Anterior cingulate cortex (tissue), 58 donors: ENCODE measurements at regions not wholly inside any gene's neighbourhood (a gene's known extent, or its start where the extent isn't known, plus 50 kb on each side); places are given as distances from the start of the nearest gene placed in this dataset.
"Not testable (repeated sequence)": the region's sequence is repeated elsewhere in the genome, so short reads cannot be mapped to it uniquely, and the experiment has no call there.

ENCODE experiments used
- DNase-seq, 58 donors: peaks; one replicate each; lab custom pipeline; 2025; lab: John Stamatoyannopoulos, UW

GRCh38 chr4:132076829-132077228 is 1072.3 kb upstream of the PCDH10 start:
- DNase-seq, result no peak

- no peak for DNase-seq
Observed at GRCh38 chr4:132085105-132085504, 1064.0 kb upstream of the PCDH10 start.

- DNase-seq, result no peak
Observed at GRCh38 chr4:132094017-132094416, 1055.1 kb upstream of the PCDH10 start.

GRCh38 chr4:132097041-132097440 is 1052.1 kb upstream of the PCDH10 start:
- DNase-seq, result no peak

- no peak for DNase-seq
Observed at GRCh38 chr4:132101526-132101925, 1047.6 kb upstream of the PCDH10 start.

- DNase-seq, result no peak
Observed at GRCh38 chr4:132108784-132109183, 1040.3 kb upstream of the PCDH10 start.

GRCh38 chr4:132114885-132115284 is 1034.2 kb upstream of the PCDH10 start:
- DNase-seq, result no peak

GRCh38 chr4:132122741-132123140 is 1026.4 kb upstream of the PCDH10 start:
- not testable (repeated sequence) for DNase-seq

GRCh38 chr4:132123870-132124623 is 1025.0 kb upstream of the PCDH10 start:
- DNase-seq, result no peak

- no peak for DNase-seq
Observed at GRCh38 chr4:132124624-132124974, 1024.5 kb upstream of the PCDH10 start.

- DNase-seq, result no peak
Observed at GRCh38 chr4:132125131-132125530, 1024.0 kb upstream of the PCDH10 start.

GRCh38 chr4:132132433-132132832 is 1016.7 kb upstream of the PCDH10 start:
- no peak for DNase-seq

GRCh38 chr4:132169660-132170059 is 979.4 kb upstream of the PCDH10 start:
- no peak for DNase-seq

GRCh38 chr4:132180020-132180427 is 969.1 kb upstream of the PCDH10 start:
- no peak for DNase-seq

GRCh38 chr4:132195176-132195575 is 953.9 kb upstream of the PCDH10 start:
- no peak for DNase-seq

GRCh38 chr4:132203618-132204017 is 945.5 kb upstream of the PCDH10 start:
- DNase-seq, result no peak

- DNase-seq, result no peak
Observed at GRCh38 chr4:132214519-132214918, 934.6 kb upstream of the PCDH10 start.

- no peak for DNase-seq
Observed at GRCh38 chr4:132218406-132218805, 930.7 kb upstream of the PCDH10 start.

GRCh38 chr4:132227151-132227856 is 921.8 kb upstream of the PCDH10 start:
- DNase-seq, result no peak

GRCh38 chr4:132227857-132228165 is 921.3 kb upstream of the PCDH10 start:
- DNase-seq, result not testable (repeated sequence)

GRCh38 chr4:132228676-132229075 is 920.4 kb upstream of the PCDH10 start:
- no peak for DNase-seq

- DNase-seq, result no peak
Observed at GRCh38 chr4:132230025-132230424, 919.1 kb upstream of the PCDH10 start.
